HG03571 (cell line): ENCODE measurements at regions not wholly inside any gene's neighbourhood (a gene's known extent, or its start where the extent isn't known, plus 50 kb on each side); places are given as distances from the start of the nearest gene placed in this dataset.
"Not testable (repeated sequence)": the region's sequence is repeated elsewhere in the genome, so short reads cannot be mapped to it uniquely, and the experiment has no call there.

Experiments
- ATAC-seq: cut with Tn5 transposase; IDR thresholded peaks from one replicate; pipeline ENCODE4 v1.9.1; 2021; ENCODE audit not compliant: unreplicated experiment

DNA sequence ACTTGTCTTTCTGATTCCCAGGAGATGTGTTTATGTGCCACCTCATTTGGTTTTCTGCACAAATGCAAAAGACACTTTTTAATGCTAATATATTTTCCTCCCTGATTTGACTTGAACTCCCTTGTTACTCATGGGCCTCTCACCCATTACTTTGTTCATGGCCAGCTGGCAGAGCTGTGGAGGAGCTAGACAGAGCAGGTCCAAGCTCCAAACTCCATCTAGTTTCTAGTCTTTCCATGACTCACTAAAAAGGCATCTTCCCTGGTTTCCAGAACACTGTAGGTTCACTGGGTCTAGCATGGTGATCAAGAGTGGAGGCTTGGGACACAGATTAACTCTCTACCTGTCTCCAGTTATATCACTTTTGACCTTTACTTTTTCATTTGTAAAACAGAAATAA, 161.0 kb upstream of the SLC28A3 start:
- ATAC-seq, result no peak

DNA sequence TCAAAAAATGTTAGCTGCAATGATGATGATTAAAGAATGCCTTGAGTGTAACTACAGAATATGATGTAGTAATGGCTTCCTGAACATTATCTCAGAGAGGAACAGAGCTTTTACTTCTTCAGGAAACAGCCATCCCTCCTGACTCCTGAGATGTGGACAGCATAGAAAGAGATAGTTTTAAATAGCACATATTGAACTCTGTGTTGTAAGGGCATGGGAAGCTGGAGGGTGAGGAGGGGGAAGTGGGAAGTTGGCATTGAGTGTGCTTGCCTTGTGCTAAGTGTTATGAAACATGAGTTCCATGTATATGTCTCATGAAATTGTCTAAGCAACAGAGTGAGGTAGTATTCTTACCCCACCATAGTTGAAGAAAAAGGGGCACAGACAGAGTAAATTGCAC, 161.5 kb upstream of the SLC28A3 start:
- ATAC-seq, result no peak

DNA sequence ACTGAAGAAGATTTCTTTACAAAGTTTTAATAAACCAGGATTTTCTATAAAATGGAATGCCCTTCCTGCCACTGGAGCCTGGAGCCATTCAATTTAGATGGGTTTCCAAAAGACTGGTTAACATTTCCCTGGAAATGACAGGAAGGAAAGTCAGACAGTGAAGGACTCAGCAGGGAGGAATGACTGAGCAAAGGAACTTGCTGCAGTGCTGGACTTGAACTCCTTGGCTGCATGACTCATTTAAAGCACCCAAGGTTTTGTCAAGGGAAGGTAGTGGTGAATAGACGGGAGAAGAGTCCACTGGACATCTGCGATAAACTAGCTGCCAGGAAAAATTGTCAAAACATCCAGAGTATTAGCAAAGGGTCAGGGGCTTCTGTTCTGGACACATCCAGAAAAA, 163.8 kb upstream of the SLC28A3 start:
- no peak for ATAC-seq

DNA sequence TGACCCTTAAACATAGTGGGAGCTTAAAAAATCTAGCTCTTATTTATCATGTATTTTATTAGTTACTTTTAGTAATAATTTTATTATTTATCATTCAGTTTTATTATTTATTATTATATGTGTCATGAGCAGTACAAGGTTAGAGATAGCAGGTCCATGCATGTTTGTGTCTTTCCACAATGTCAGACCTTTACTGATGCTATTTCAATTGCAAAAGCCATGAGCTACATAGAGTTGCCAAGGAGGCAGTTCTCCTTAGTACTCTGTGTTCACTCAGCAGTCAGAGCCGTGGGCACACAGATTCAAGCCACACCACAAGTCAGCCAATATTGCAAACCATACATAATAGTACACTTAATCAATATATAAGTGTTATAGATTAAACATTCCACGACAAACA, 157.9 kb upstream of the NTRK2 start:
- no peak for ATAC-seq

DNA sequence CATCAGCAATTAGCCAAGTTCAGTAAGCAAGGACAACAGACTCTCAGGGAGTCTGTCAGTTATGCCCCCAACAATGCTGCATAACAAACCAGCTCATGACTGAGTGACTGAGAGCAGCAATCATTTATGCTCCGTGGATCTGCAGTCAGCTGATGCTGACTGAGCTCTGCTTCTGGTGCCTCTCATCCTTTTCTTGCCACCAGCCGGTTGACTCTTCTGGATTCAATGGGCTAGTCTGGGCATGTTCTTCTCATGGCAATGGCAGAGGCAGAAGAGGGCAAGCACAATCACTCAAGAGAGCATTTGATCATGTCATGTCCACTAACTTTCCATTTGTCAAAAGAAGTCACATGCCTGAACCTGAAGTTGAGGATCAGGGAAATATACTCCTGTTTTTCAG, 157.0 kb upstream of the NTRK2 start:
- no peak for ATAC-seq

DNA sequence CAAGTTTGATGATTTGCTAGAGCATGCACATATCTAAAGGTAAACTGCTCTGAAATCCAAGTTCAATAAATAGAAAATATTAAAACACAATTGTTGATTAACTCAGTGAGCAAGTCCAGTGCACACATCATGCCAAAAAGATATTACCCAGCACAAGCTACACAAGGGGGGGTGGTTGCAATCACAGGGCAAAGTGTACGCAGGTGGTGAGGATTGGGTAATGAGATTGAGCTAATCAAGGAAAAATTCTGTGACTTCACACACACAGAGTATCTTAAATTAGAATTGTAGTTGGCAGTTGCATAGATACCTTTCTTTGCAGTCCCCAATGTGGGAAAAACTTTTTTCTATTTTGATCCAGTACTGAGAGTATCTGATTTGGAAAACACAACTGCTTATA, 156.1 kb upstream of the NTRK2 start:
- ATAC-seq, result no peak

DNA sequence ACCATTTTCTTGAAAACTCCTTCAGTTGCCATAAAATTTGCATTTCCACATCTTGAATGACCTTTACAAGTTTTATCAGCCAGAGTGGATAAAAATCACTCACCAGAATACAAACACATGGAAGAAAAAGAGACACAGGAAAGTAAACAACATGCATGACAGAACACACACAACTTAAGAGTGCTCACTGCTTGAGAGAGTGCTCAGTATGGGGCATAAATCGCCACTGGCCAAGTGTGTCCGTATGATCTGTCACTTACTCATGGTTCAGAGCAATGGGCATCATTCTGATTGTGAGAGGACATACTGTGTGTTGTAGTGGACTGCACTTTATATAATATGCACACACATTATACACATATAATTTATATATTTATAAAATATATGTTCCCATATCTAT, 155.6 kb upstream of the NTRK2 start:
- ATAC-seq, result no peak

DNA sequence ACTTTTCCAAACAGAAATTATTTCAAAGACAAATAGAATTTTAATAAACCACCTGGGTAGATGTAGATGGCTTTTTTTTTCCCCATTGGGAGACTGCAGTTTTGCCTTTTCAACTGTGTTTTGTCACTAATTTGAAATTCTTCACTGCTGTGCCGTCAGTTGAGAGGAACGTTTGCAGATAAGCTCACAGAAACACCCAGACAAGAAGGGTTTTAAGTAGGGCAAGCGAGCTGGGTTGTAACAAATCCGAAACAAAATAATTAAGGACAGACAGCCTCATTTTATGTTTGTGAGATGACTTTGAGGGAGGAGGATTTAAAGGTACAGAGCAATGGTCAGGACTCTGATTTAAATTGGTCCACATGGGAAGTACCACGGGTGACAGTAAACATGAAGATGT, 155.1 kb upstream of the NTRK2 start:
- no peak for ATAC-seq

DNA sequence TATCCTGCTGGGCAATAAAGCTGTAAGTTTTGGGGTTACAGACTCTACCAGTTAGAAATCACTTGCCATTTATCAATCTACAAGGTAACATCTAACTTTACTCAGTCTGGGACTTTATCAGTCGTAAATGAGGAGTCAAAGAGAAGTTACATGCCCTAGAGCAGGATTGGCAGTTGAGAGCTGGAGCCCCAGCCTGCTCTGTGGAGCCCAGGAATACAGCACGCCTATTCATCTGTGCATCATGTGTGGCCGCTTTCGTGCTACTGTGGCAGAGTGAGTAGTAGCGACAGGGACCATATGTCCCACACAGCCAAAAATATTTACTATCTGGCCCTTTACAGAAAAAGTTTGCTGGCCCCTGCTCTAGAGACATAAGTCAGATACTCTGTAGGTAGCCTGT, 152.5 kb upstream of the NTRK2 start:
- ATAC-seq, result no peak

DNA sequence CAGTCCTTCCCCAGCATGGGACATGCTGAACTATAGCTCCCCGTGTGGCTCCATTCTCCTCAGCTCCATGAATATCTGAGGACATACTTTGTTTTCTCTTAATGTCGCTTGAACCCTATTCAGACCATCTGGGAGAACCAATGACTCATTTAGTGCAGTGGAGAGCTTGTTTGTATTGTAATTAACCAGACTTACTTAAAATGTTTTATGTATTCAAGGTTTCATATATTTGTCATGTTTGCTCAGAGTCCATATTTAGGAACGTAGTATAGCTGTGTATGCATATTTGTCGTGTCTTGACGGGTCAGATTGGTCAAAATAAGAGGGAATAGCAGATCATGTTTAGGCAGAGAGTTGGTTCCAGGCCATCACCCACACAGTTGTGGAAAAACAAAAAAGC, 150.1 kb upstream of the NTRK2 start:
- ATAC-seq, result no peak

DNA sequence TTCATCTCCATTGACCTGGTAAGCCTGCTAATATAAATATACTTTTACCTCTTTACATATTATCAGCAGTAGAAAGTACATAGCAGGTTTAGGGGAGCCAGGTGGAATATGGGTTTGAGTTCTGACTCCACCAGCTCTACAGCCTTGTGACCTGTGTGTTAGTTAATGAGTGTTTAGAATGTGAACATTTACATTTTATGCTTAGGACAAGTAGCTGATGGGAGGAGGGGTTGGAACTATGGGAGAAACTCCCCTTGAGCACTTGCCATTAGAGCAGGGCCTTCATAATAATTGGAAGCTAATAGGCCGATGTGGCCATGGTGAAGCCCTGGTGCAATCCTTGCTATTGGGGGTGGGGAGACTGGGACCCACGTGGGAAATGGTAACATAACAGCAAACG, 148.3 kb upstream of the NTRK2 start:
- no peak for ATAC-seq

DNA sequence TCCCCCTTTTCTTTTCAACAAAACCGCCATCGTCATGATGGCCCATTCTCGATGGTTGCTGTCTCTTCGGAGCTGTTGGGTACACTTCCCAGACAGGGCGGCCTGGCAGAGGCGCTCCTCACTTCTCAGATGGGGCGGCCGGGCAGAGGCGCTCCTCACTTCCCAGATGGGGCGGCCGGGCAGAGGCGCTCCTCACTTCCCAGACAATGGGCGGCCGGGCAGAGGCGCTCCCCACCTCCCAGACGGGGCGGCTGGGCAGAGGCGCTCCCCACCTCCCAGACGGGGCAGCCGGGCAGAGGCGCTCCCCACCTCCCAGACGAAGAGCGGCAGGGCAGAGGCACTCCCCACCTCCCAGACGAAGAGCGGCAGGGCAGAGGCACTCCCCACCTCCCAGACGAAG, 143.3 kb upstream of the NTRK2 start:
- ATAC-seq, result not testable (repeated sequence)

DNA sequence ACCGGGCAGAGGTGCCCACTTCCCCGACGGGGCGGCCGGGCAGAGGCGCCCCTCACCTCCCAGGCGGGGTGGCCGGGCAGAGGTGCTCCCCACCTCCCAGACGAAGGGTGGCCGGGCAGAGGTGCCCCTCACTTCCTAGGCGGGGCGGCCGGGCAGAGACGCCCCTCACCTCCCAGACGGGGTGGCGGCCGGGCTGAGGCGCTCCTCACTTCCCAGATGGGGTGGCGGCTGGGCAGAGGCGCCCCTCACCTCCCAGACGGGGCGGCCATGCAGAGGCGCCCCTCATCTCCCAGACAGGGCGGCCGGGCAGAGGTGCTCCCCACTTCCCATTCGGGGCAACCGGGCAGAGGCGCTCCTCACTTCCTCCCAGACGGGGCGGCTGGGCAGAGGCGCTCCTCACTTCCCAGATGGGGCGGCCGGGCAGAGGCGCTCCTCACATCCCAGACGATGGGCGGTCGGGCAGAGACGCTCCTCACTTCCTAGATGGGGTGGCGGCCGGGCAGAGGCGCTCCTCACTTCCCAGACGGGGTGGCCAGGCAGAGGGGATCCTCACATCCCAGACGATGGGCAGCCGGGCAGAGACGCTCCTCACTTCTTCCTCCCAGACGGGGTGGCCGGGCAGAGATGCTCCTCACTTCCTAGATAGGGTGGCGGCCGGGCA, 142.3 kb upstream of the NTRK2 start:
- ATAC-seq, result not testable (repeated sequence)

DNA sequence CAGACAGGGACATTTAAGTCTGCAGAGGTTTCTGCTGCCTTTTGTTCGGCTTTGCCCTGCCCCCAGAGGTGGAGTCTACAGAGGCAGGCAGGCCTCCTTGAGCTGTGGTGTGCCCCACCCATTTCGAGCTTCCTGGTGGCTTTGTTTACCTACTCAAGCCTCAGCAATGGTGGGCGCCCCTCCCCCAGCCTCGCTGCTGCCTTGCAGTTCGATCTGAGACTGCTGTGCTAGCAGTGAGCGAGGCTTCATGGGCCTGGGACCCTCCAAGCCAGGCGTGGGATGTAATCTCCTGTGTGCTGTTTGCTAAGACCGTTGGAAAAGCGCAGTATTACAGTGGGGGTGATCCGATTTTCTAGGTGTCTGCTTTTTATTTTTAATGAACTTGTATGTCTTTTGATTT, 133.6 kb upstream of the NTRK2 start:
- ATAC-seq, result not testable (repeated sequence)

DNA sequence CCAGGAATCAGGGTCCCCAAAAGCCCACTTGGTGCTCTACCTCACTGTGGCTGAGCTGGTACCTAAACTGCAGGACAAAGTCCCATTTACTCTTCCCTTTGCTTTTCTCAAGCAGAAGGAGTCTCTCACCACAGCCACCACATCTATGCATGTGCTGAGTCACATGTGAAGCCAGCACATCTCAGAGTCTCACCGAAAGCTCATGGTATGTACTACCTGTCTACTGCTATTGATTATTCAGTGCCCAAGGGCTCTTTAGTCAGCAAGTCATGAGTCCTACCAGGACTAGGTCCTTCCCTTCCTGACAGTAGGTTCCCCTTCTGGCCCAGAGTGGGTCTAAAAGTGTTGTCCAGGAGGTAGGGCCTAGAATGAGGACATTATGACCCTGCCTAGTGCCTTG, 130.7 kb upstream of the NTRK2 start:
- no peak for ATAC-seq

DNA sequence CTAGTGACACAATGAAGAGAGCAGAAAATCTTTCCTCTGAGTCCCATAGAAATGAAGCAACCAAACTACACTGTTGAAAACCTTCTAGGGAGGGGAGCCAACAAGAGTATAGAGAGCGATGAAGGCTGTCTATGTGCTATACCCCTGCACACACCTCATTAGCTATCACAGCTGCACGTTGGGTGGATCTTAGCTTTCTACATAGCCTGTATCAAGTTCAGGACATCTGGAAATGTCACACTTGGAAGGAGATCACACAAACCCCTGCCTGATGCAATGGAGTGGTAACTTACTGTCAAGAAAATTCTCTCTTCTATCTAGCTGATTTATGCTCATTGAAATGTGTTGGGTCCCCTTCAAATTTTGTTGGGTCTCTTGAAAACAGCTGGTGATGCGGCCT, 127.0 kb upstream of the NTRK2 start:
- no peak for ATAC-seq

DNA sequence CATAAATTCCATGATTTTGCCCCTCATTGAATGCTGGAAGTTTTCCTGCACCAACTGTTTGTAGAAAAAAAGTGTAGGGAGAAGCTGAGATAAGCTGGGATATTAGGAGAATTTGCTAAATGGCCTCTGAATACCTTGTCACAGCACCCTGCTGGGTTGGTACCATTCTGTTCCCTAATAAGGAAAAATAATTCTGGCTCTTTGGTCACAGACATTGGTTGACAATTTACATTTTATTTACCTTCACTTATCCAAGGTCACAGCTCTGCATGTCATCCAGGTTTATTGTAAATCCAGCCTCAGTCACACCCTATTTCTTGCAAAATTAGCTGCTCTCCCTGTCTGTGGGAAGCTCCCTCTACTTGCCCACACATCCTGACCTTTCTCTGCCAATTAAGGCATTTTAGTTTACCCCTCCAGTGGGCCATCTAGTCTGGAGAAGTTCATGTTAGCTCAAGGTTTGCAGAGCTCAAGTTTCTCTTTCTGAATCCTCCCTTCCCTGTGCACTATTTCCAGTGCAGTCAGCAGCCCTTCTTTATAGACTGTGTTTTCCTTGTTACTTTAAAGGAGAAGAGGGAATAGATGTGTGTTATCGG, 115.4 kb upstream of the NTRK2 start:
- no peak for ATAC-seq

DNA sequence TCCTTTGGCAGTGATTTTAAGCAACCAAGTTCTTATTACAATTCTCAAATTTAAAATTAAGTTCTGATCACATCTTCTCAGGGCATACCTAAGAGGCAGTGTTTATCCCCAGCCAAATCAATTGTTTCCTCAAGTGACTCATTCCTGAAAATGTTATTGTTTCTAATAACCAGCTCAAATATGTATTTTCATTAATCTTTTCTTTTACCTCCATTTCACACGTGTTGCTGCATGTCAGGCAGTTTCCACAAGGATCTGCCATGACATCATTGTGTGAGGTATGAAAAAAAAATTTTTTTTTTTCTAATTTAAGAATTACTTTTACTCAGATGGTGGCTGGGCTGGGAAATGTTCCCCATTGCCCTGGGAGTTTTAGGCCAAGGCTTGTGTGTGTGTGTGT, 113.0 kb upstream of the NTRK2 start:
- no peak for ATAC-seq

DNA sequence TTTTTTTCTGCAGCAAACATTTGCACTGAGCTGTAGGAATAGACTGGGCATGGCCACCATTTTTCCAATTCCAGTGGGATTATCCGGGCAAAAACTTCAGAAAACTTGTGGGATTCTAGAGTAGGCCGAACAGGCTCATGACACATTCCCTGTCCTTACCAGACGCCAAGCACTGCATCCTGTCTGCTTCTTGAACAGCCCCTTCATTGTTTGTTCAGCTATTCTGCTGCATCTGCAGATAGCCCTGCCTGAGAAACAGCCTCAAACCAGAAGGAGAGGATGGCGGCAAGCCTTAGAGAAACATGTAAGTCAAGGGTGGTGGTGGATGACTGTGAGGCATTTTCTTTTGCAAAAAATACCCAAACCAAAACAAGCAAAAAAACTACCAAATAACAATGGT, 111.8 kb upstream of the NTRK2 start:
- ATAC-seq, result no peak

DNA sequence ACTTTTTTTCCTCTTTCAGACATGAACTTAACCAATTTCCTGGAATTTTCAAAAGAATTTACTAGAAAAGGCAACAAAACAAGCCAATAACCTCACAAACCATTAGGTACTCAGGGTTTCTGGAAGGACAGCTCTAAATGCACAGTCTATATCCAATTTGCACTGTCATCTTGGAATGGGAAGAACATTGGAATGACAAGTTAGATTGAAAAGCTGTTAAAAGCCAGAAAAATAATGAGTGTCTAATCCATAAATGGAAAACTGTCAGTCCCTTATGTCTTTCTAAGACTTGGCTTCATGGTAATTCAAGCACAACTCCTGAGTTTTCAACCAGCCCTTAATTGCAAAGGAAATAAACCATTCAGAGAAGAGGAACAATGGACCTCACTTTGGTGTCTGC, 105.8 kb upstream of the NTRK2 start:
- ATAC-seq, result no peak

DNA sequence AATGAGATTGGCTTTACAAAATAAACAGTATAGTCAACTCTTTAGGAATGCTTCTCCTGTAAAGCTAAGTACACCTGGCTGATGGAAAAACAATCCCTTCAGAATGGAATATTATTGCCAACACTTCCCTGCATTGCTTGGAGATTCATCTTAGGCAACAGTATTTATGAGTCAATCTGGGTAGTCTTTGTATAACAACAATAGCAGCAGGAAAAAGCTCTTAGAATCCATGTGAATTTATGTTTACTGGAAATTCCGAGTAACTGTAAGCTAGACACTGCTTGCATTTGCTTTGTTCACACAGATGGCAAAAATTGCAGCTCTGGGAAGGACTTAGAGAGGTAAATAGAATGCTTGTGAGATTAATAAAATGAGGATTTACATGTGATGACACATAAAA, 101.7 kb upstream of the NTRK2 start:
- no peak for ATAC-seq

DNA sequence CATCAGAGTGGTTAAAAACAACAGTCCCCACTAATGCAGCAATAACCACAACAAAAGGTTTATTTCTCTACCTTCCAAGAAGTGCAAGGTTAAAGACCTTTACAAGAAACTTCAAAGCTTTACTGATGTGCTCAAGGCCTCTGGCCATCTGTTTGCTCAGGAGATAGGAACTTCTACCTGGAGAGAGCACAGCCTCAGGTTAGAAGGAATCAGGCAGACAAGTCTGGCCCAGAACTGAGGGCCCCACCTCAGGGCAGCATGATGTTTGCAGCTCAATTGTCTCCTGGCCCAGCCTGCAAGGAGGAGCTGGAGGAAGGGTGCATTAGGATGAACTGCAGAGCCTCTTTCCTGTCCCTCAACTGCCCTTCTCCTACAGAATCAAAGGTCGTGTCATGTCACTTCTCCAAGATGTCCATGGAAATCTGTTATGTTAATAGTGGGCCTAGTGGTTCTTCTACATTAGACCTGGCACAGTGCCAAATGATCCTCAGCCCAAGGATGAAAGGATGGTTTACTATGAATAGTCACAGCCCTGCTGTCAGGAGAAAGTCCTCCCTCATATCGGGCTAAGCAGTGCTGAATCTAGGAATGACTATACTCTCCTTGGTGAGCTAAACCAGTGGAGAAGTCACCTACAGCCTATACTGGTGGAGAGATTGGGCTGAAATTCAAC, 98.9 kb upstream of the NTRK2 start:
- ATAC-seq, result no peak

DNA sequence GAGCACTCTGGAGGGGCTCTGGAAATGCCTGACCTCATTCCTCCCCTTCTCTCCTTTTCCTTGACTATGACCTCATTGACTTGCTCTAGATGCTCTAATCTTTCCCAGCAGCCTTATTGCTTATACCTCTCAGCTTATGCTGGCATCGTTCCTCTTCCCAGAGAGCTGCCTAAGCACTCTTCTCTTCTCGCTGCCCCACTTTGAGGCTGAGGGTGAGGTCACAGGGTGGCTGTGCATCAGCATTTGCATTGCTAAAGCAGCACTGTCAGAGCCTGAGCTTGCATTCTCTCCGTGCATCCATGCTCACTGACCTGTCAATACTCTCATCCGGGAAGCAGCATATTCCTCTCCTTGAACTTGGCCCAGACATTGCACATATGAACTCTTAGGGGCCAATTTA, 96.4 kb upstream of the NTRK2 start:
- no peak for ATAC-seq
